ENCODE measurements at regions not wholly inside any gene's neighbourhood (a gene's known extent, or its start where the extent isn't known, plus 50 kb on each side); places are given as distances from the start of the nearest gene placed in this dataset.
"Not testable (repeated sequence)": the region's sequence is repeated elsewhere in the genome, so short reads cannot be mapped to it uniquely, and the experiment has no call there.

- no peak for DNase-seq (ENCODE audit: low spot score)
These were observed 175.1 kb downstream of the NUFIP1 start for GRCh38 chr13:44814161-44814560.

- no peak for DNase-seq (ENCODE audit: low spot score)
These were observed 176.5 kb downstream of the NUFIP1 start for GRCh38 chr13:44812818-44813217.

- DNase-seq (ENCODE audit: low spot score) = no peak
These were observed 179.0 kb downstream of the NUFIP1 start for GRCh38 chr13:44810061-44810840.

- DNase-seq (ENCODE audit: low spot score) = no peak
These were observed 180.1 kb downstream of the NUFIP1 start for GRCh38 chr13:44809190-44809589.

- DNase-seq (ENCODE audit: low spot score) = no peak
These were observed 181.1 kb downstream of the NUFIP1 start for GRCh38 chr13:44808185-44808584.

GRCh38 chr13:44807449-44808034 lies 181.7 kb downstream of the NUFIP1 start:
- no peak for DNase-seq (ENCODE audit: low spot score)

GRCh38 chr13:44806826-44807225 lies 182.4 kb downstream of the NUFIP1 start:
- peak; percentile 54 for DNase-seq (ENCODE audit: low spot score)

- DNase-seq (ENCODE audit: low spot score) = no peak
These were observed 183.7 kb downstream of the NUFIP1 start for GRCh38 chr13:44805585-44805984.

GRCh38 chr13:44803390-44803789 lies 185.9 kb downstream of the NUFIP1 start:
- no peak for DNase-seq (ENCODE audit: low spot score)

- DNase-seq (ENCODE audit: low spot score) = no peak
These were observed 186.8 kb downstream of the NUFIP1 start for GRCh38 chr13:44802491-44802890.

- no peak for DNase-seq (ENCODE audit: low spot score)
These were observed 187.3 kb downstream of the NUFIP1 start for GRCh38 chr13:44801990-44802389.

- no peak for DNase-seq (ENCODE audit: low spot score)
These were observed 188.6 kb downstream of the NUFIP1 start for GRCh38 chr13:44800626-44801025.

GRCh38 chr13:44797685-44798084 lies 191.6 kb downstream of the NUFIP1 start:
- DNase-seq (ENCODE audit: low spot score) = no peak

GRCh38 chr13:44796597-44797490 lies 192.4 kb downstream of the NUFIP1 start:
- DNase-seq (ENCODE audit: low spot score) = peak; percentile 7

GRCh38 chr13:44796039-44796438 lies 193.2 kb downstream of the NUFIP1 start:
- not testable (repeated sequence) for DNase-seq (ENCODE audit: low spot score)

- no peak for DNase-seq (ENCODE audit: low spot score)
These were observed 194.1 kb downstream of the NUFIP1 start for GRCh38 chr13:44795176-44795575.

GRCh38 chr13:44792096-44792495 lies 197.2 kb downstream of the NUFIP1 start:
- no peak for DNase-seq (ENCODE audit: low spot score)

GRCh38 chr13:44790289-44790688 lies 199.0 kb downstream of the NUFIP1 start:
- no peak for DNase-seq (ENCODE audit: low spot score)

GRCh38 chr13:44787617-44788016 lies 201.7 kb downstream of the NUFIP1 start:
- DNase-seq (ENCODE audit: low spot score) = no peak

GRCh38 chr13:44786756-44787155 lies 202.5 kb downstream of the NUFIP1 start:
- DNase-seq (ENCODE audit: low spot score) = no peak

GRCh38 chr13:44785401-44785800 lies 203.9 kb downstream of the NUFIP1 start:
- DNase-seq (ENCODE audit: low spot score) = no peak

GRCh38 chr13:44784708-44785080 lies 204.6 kb downstream of the NUFIP1 start:
- DNase-seq (ENCODE audit: low spot score) = no peak
